ENCODE measurements at regions not wholly inside any gene's neighbourhood (a gene's known extent, or its start where the extent isn't known, plus 50 kb on each side); places are given as distances from the start of the nearest gene placed in this dataset.

DNA sequence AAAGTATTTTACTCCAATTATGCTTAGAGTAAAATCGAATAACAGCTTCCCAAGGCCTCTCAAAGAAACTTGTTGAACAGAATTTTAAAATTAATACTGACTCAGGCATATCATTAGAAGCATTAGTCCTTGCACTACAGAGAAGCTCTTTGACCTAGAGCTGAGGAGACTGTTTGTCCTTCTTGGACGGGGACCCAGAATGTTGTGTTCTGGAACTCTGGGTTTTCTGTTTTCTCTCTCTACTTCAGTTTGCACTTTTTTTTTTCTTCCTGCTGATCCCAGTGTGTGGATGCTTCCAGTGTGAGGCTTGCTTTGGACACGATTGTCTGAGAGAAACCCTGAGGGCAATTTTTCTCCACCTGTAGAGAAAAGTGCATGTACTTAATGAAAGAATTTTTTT lies 847.6 kb downstream of the SOCS6 start:
- no peak for DNase-seq (ENCODE audit: low read depth in 4 of 4, low spot score in 3 of 4)

DNA sequence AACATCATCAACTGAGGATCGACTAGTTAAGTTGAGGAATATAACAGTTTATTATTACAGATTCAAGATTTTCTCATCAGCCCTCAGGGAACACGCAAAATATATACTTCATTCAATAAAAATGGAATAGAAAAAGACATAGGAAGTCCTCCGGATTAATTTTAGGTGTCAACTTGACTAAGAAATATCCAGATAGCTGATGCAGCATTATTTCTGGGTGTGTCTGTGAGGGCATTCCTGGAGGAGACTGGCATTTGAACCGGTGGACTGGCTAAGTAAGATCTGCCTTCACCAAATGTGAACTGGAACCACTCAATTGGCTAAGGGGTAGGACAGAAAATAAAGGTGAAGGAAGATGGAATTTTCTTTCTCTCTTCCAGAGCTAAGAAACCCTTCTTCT lies 845.3 kb downstream of the SOCS6 start:
- DNase-seq (ENCODE audit: low read depth in 4 of 4, low spot score in 3 of 4) = no peak

DNA sequence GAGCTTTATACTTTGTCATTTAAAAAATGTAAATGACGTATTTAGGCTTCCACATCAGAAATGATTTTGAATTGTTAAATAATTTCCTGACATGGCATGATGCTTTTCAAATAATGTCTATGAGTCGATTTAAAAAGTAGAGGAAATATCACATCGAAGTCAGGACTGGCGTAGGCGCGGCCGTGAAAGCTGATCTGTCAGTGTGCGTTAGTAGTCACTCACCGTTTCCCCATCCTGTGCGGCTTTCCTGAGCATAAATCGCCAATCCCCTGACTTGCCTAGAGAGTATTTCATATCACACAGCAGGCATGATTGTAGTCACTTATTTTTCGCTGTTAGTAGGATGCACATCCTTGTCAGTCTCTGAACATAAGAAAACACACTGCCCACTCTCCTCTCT lies 843.1 kb downstream of the SOCS6 start:
- DNase-seq (ENCODE audit: low read depth in 4 of 4, low spot score in 3 of 4) = no peak

DNA sequence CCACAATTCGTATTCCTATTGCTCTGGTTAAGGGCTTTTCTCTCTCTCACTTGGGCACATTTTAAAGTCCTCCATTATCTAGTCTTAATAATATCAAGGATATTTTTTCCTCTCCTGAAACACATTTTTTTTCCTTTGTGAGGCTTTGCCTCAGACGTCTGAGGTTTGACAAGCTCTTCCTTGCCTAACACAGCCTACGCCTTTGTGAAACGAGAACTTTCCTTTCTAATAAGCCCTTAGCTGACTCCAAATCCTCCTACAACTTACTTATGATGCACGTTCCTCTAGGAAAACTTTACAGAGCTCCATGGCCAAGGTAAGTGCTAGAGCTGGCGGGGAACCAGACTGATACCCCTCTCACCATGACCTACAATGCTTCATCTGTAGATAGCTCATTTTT lies 841.5 kb downstream of the SOCS6 start:
- DNase-seq (ENCODE audit: low read depth in 4 of 4, low spot score in 3 of 4) = no peak

DNA sequence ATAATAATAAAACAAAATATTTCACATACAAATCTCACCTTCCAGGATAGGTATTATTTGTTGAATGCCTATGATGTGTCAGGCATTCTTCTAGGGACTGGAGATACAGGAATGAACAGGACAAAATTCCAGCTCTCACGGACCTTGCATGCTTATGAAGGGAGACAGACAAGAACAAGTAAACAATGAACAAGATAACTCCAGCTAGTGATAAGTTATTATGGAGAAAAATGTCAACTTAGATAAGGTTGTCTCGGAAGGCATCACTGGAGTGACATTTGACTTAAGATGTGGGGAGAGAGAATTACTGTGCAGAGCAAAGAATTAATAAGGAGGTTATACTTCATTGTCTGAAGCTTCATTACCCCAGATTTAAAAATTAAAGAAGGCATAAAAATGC lies 836.7 kb downstream of the SOCS6 start:
- DNase-seq (ENCODE audit: low read depth in 4 of 4, low spot score in 3 of 4) = no peak

DNA sequence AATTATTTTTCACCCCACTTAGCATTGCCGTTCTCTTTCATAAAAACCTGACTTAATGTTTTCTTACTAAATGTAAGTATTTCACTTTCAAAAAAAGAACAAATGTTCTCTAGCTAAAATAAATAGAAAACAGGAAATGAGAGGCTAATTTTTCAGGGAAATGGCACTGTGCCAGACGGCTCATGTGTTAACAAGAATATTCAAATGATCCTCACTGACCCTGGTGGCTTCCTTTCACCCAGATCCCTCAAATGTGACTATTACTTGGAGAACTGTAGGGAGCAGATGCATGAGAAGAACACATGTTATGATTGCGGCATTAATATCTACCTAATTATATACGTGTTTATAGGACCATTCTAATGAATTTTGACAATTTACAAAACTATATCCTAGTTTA lies 827.7 kb downstream of the SOCS6 start:
- DNase-seq (ENCODE audit: low read depth in 4 of 4, low spot score in 3 of 4) = no peak

DNA sequence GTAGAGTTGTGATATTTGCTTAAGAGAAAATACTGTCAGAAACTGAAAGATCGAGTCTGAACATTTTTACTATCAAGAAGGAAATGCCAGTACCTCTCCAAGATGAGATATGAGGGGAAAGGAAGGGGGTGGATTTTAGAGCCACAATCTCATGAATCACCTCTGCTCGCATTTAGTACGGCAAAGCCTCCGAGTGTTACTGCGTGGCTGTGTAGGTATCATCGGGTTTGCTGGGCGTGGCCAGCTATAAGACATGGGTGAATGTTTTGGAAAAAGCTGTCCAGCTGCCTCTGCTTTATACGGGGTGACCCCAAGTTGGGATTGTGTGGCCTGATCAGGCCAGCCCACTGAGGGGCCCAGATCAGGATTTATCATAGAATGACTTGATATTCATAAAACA lies 826.4 kb downstream of the SOCS6 start:
- no peak for DNase-seq (ENCODE audit: low read depth in 4 of 4, low spot score in 3 of 4)

DNA sequence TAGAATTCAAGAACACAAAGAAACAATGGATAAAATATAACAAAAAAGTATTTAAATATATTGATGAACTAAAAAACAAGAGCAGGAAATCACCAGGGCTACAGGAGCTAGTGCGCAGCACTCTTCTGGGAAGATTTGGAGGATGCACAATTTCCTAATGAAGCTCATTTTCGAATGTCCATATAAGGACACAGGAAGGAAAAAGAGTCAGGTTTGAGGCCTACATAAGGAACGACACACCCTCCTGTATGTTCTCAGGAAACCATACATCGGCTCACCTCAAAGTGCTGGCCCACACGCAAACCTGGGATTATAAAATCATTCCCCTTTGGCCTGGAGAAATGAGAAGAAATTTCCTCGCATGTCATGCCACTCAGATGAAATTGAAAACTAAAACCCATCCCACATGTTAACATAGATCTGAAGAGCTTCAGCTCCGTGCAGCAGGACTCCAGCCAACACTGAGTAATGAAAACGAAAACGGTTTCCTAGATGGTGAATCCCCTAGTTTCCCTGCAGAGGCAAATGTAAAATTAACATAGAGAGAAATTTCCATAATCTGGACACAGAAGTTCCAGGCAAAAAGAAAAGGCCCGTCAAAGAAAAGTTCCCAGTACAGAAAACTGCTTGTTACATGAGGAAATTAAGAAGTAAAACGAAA lies 825.8 kb downstream of the SOCS6 start:
- no peak for DNase-seq (ENCODE audit: low read depth in 4 of 4, low spot score in 3 of 4)

DNA sequence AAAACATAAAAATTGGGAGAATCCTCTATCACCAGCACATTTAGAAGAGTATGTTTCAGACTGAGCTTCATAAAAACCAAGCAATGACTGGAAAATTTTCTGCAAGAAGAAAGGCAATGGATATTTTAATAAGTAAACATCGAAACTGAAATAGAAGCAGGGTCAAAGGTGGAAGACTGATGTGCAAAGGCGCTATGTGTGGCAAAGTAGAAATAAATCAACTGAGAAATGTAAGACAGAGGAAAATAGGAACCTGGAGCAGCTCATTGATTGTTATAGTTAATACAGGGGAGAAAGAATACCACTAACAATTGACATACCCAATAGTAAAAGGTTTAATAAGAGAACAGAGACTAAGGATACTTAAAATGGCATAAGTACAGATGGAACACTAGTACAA lies 818.4 kb downstream of the SOCS6 start:
- no peak for DNase-seq (ENCODE audit: low read depth in 4 of 4, low spot score in 3 of 4)

DNA sequence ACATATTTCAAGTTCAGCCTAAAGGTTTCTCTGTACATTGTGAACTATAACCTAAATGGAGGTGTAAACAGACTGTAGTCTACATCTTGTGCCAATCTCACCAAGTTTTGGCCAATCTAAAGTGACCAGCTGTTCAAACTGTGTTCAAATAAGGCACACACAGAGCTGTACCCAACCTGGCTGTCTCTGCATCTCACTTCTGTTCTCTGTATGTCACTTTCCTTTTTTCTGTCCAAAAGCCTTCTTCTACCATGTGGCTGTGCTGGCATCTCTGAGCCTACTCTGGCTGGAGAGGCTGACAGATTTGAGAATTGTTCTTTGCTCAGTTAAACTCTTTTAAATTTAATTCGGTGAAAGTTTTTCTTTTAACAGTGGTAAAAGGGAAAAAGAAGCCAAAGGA lies 817.9 kb downstream of the SOCS6 start:
- no peak for DNase-seq (ENCODE audit: low read depth in 4 of 4, low spot score in 3 of 4)

DNA sequence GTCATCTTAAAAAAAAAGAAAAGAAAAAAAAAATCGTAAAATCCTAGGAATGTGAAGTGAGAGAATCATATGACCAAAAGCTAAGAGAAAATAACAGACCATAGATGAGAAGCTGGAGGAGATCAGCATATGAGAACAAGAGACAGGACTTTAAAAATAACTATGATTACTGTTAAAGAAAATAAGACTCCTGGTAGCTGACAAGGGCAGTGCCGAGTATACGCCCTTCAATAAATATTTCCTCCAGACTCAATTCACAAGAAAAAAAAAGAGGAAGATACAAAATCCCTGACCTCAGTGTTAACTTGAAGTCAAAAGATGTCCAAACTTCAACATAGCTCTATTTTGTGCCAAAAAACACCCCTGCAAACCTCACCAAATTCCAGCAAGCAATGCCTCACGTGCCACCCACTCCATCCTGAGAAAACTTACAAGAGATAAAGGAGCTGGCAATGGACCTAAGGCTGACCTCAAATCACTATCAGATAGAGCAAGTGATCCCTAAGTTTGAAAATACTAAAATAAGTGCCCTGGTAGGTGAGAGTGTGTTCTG lies 817.2 kb downstream of the SOCS6 start:
- DNase-seq (ENCODE audit: low read depth in 4 of 4, low spot score in 3 of 4) = no peak

DNA sequence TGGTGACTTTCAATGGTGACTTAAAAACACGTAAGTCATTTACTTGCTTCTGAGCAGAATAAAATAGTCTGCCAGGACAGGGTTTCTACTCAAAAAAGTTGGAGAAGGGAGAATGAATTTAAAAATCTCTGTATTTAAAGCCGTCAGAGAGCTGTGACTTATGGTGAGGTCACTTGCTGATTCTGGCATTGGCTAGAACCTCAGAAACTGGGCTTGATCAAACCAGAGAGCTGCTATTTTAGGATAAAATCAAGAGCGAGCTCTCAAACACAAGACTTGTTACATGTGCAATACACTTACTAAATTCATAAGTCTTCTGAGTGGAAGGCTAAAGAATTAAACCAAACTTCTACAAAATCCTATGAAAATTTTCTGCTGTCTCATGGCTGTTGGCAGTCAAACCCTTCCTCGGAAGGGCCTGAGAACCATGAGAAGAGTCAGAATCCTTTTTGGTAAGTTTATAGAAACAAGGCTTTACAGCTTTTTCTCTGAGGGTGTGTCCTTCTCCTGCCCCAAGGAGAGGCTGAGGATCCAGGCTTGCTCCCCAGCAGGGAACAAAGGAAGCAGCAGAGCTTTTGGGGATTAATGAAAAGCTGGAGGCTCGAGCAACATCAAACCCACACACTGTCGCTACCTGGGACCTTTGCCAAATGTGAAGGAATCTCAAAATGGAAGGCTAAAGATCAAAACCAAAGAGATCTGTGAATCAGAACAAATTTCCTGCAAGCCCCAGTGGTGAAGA lies 816.4 kb downstream of the SOCS6 start:
- DNase-seq (ENCODE audit: low read depth in 4 of 4, low spot score in 3 of 4) = no peak

DNA sequence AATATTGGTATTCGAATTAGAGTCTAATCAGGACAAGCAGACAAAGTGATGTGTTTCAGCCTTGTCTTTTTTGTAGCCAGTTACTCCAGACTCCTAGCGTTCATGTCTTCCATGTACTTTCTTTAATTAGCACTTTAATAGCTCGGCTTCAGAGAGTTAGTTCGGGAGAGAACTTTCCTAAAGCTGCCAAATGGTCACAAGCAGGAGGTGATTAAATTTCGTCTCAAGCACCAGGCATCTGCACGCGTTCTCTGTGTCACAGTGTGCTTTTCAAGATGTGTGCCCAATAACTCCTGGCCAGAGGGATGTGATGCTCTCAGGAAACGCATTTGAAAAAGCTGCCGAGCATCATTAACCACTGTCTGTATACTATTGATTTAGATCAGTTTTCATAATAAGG lies 790.8 kb downstream of the SOCS6 start:
- DNase-seq (ENCODE audit: low read depth in 4 of 4, low spot score in 3 of 4) = no peak

DNA sequence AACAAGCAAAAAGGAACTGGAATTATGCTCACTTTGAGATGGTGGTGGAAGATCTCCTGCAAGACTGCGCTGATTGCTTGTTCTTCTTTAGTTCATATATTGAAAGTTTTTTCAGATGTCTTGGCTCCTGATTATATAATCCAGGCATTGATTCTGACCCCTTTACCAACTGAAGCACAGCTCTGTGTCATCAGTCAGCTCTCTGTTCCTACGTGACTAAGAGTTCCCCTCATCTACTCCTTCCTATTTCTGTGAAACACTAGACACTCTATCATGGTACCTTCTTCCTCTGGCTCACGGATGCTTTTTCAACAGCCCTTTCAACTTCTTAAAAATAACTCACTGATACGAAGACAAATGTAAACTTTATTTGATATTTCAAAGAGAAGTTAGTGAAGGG lies 788.6 kb downstream of the SOCS6 start:
- DNase-seq (ENCODE audit: low read depth in 4 of 4, low spot score in 3 of 4) = no peak

DNA sequence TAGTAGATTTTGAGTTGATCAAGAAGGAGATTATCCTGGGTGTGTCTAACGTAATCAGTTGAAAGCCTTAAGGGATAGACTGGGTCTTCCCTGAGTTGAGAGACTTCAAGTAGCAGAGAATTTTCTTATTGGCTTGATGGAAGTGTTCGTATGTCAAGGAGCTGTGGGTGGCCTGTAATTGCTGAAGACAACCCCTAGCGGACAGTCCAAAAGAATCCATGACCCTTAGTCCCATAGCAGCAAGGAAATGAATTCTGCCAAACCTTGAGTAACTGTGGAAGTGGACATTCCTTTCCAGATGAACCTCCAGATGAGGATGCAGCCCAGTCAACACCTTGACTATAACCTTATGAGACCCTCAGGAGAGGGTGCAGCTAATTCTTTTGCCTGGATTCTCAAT lies 786.3 kb downstream of the SOCS6 start:
- no peak for DNase-seq (ENCODE audit: low read depth in 4 of 4, low spot score in 3 of 4)

DNA sequence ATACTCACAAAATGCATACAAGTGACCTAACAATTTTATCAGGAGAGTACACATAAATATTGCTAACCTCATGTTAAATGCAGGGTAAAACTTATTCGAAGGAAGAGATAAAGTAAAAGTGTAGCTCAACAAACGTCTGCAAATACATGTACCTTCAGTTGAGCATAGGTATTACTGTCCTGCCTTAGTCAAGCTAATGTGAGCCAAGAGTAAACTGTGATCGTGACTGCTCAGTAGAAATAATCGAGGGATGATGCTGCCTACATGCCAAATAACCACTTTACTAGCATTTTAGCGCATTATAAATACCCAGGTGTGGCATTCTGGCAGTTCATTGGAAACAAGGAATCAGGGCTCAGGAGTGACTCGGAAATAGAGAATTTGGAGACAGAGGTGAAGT lies 779.5 kb downstream of the SOCS6 start:
- DNase-seq (ENCODE audit: low read depth in 4 of 4, low spot score in 3 of 4) = no peak

DNA sequence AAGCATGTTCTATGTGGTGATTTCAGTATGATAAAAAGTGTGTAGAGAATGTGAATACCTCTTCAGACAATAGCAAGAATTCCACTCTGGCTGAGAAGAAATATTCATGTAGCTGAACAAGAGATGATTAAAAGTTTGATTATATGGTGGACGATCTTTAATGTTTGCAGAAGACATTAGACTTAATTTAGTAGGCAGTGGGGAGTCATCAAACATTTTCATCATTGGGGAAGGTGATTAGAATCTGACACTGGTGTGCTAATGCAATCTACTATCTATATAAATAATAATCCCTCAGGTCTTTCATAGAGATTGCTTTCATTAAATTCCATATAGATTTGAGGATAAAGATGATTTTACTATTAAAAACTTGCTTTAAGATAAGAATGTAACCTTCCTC lies 761.0 kb downstream of the SOCS6 start:
- DNase-seq (ENCODE audit: low read depth in 4 of 4, low spot score in 3 of 4) = no peak

DNA sequence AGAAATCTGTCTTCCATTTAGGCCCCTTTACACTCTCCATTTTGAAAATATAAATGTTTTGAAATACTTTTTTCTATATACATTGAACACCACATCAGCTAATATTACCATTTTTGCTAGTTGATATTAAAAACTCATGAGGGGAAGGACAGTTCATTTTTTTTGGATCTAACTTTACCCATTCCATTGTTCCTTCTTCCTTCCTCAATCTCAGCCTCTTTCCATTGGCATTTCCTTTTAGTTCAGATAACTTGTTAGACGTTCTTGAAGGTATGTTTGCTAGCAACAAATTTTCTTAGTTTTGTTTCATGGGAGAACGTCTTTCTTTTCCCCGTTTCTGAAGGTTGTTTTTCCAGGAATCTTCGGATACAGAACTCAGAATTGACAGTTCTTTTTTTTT lies 759.0 kb downstream of the SOCS6 start:
- DNase-seq (ENCODE audit: low read depth in 4 of 4, low spot score in 3 of 4) = no peak

DNA sequence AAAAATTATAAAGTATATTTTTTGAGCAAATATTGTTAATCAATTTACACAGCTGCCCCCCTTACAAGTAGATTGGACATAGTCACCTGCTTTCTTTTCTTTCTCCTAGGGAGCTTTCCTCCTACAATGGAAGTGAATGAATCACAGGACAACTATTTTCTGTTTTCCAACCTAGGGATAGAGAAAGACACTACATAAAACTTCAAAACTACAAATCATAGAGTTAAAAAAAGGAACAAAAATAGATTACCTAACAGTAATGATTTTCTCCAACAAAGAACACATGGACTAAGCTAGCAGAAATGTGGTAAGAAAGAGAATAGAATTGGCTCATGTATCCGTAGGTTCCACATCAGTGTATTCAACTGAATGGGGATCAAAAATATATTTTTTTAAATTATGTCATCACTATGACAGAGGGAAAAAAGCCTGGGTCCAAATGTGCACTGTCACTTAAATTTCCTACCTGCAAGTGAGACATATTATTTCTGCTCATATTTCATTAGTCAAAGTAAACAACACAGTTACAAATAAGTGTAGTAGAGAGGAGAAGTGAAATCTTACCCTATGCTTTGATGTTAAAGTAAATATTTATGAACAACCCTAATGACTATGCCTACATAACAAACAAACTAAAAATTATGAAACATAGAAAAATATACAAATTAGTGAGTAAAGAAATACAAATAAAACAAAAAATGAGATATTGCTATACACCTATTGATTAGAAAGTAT lies 756.7 kb downstream of the SOCS6 start:
- no peak for DNase-seq (ENCODE audit: low read depth in 4 of 4, low spot score in 3 of 4)

DNA sequence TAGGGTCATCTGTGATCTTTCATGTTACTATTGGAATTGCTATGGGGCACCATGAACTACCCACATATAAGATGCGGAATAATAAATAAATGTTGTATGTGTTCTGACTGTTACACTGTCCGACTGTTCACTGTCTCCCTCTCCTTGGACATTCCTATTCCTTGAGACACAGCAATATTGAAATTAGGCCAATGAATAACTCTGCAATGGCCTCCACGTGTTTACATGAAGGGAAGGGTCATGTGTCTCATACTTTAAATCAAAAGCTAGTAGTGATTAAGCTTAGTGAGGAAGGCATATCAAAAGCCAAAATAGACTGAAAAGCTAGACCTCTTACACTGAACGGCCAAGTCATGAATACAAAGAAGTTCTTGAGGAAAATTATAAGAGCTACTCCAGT lies 751.3 kb downstream of the SOCS6 start:
- no peak for DNase-seq (ENCODE audit: low read depth in 4 of 4, low spot score in 3 of 4)

DNA sequence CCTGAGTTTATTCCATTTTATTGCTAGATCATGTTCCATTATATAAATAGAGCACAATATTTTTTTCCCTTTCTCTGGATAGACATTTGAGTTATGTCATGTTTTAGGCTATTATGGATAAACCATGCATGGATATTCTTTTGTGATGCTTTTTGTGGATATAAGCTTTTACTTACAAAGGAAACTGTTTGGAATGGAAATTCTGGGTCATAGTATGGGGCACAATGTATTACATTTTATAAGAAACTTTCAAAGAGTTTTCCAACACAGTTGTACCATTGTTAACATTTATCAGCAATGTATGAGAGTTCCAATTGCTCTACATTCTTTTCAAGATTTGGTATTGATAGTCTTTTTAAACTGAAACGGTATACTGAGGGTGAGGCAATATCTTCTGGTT lies 749.4 kb downstream of the SOCS6 start:
- no peak for DNase-seq (ENCODE audit: low read depth in 4 of 4, low spot score in 3 of 4)

DNA sequence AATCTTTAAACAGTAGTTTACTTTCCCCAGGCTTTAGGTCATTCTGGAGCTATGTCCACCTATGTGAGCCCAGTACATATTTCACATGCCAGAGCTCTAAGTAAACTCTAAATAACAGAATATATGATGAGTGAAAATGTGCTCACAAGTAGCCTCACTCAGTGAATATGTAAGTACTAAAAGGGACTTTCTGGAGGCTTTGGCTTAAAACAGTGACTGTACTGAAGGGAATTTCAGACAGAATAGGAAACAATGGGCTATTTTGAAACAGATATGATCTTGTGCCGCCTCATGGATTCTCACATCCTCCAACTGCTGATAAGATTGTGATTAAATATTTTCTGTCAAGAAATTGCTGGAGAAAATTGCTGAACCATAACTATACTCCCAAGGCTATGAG lies 747.9 kb downstream of the SOCS6 start:
- DNase-seq (ENCODE audit: low read depth in 4 of 4, low spot score in 3 of 4) = no peak
